Activated T-helper 2 cell treated with anti-CD3 and anti-CD28 coated beads, Interferon-gamma antibody, Interleukin-2, Interleukin-4, amounts not matched to agents 10 μg/mL and 5 μg/mL and 100 μg/mL, durations not matched to agents 14 hours and 24 hours and 36 hours (primary cell): ENCODE measurements at regions not wholly inside any gene's neighbourhood (a gene's known extent, or its start where the extent isn't known, plus 50 kb on each side); places are given as distances from the start of the nearest gene placed in this dataset.
"Not testable (repeated sequence)": the region's sequence is repeated elsewhere in the genome, so short reads cannot be mapped to it uniquely, and the experiment has no call there.

Experiments
- DNase-seq: peaks from one replicate; pipeline ENCODE4 v3.0.0; 2021; ENCODE audit warnings: low spot score
- H3K27ac Mint-ChIP-seq: one replicate; pipeline ENCODE4 v1.8.0; 2021; ENCODE audit warnings: mixed read lengths
- H3K27me3 Mint-ChIP-seq: one replicate; pipeline ENCODE4 v1.8.0; 2021; ENCODE audit warnings: low read depth, mixed read lengths
- H3K36me3 Mint-ChIP-seq: one replicate; pipeline ENCODE4 v1.8.0; 2021; ENCODE audit warnings: low read depth, mixed read lengths
- H3K4me1 Mint-ChIP-seq: one replicate; pipeline ENCODE4 v1.8.0; 2021; ENCODE audit warnings: low read depth, mixed read lengths
- H3K4me3 Mint-ChIP-seq: one replicate; pipeline ENCODE4 v1.8.0; 2021; ENCODE audit warnings: low read depth, mild to moderate bottlenecking, moderate library complexity, mixed read lengths
- H3K9me3 Mint-ChIP-seq: one replicate; pipeline ENCODE4 v1.8.0; 2021; ENCODE audit warnings: mixed read lengths
- intact Hi-C: fragments of 100-400 bp; cut with micrococcal nuclease; formaldehyde crosslinking; loops from one replicate; pipeline ENCODE4 v1.15.1; 2023

DNA sequence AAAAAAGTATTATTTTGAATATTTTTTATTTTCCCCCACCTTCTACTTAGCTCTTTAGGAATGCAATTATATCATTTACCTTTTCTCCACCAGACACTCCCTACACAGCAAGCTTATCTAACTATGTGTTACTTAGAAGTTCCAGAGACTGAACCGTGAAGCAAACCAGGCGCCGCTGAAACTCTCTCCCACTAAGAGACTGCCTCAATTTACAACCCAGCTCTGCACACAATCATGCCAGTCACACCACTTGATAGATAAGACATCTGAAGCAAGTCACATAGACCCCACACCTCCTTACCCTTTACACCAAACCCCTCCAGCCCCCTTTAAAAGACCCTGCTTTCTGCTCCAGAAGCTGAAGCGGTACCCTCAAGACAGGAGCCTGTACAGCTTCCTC is 245.5 kb downstream of the S1PR1 start:
- Mint-ChIP-seq H3K36me3 (no peaks in the 10 kb centered on the region), H3K27me3 (peaks cover 2% of the 10 kb centered on the region)

DNA sequence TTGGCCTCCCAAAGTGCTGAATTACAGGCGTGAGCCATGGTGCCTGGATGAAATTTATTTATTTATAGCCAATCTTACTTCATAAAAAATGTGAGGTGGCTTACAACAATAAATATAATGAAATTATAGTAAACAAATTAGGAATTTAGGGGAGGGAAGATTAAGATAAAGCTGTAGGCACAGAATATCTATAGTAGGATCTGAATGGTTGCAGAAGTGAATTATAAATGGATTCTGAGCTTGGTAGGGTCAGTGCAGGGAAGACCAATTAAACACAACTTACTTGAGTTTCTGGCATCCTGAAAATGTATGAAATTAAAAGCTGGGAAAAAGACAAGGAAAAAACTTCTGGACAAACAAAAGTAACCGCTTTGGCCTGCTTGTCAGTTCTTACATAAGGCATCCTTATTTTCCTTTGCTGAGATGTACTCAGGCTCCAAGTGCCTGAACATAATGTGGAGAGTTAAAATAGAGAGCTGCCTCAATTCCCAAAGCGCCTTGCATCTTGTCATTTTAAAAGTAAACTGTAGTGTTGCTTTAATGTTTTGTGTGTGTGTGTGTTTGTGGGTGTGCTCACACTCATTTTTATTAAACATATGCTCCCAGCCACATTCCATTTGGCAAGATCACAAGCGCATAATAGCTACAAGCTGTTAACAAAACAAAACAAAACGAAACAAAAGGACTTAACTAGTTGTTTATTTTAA is 247.3 kb downstream of the S1PR1 start:
- Mint-ChIP-seq H3K4me3 (no peak overlapping the region), H3K27ac (no peak overlapping the region), H3K36me3 (no peaks in the 10 kb centered on the region), H3K4me1 (no peaks in the 10 kb centered on the region), H3K9me3 (no peaks in the 10 kb centered on the region), H3K27me3 (no peaks in the 10 kb centered on the region)
- intact Hi-C loops = no loop called here
- no peak for DNase-seq

More for the DNA sequence above, 245.5 kb downstream of the S1PR1 start:
- intact Hi-C loops = no loop called here
- H3K4me1 Mint-ChIP-seq = no peaks in the 10 kb centered on the region
- DNase-seq = no peak
- no peak overlapping the region for H3K27ac Mint-ChIP-seq
- no peaks in the 10 kb centered on the region for H3K9me3 Mint-ChIP-seq
- no peak overlapping the region for H3K4me3 Mint-ChIP-seq

DNA sequence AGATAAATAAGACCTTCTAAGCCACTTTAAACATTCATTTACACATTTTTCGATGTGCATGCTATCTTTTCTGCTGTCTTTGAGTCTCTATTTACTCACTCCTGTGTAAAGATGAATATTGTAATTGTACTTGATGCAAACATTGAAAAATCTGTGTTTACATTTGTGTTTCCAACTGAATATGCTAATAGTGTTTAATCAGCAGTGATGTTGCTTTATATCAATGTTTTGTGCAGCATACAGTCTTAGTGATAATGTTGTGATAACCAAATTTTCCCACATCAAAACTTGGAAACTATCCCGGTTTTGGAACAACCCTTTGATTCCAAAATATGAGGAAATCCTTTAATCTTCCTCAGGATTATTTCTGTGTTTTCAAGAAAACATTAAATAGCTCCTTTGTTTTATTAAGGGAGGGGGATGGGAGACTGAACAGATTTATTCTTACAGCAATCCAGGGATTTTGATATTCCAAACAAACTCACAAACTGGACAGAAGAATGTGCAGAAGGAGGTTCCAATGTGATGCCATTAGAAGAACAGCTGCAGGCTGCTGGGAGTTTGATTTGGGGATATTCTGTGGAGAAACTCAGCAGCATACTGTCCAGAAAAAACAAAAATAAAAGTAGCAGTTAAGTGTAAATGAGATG is 248.0 kb downstream of the S1PR1 start:
- H3K9me3 Mint-ChIP-seq = no peaks in the 10 kb centered on the region
- H3K4me1 Mint-ChIP-seq = no peaks in the 10 kb centered on the region
- H3K27me3 Mint-ChIP-seq = no peaks in the 10 kb centered on the region
- no peaks in the 10 kb centered on the region for H3K36me3 Mint-ChIP-seq
- H3K27ac Mint-ChIP-seq = no peak overlapping the region
- no peak for DNase-seq
- intact Hi-C loops = no loop called here
- H3K4me3 Mint-ChIP-seq = no peak overlapping the region

- Mint-ChIP-seq H3K27ac (no peak overlapping the region), H3K27me3 (peaks cover 4% of the 10 kb centered on the region), H3K9me3 (no peaks in the 10 kb centered on the region), H3K4me3 (no peak overlapping the region), H3K36me3 (no peaks in the 10 kb centered on the region), H3K4me1 (no peaks in the 10 kb centered on the region)
- DNase-seq = no peak
- intact Hi-C loops = no loop called here
Measured at GRCh38 chr1:101485712-101486111, 248.9 kb downstream of the S1PR1 start.

GRCh38 chr1:101492144-101492543 is 255.3 kb downstream of the S1PR1 start:
- H3K4me1 Mint-ChIP-seq, intact Hi-C loops, DNase-seq, H3K27me3 Mint-ChIP-seq, H3K4me3 Mint-ChIP-seq, H3K27ac Mint-ChIP-seq, H3K9me3 Mint-ChIP-seq, H3K36me3 Mint-ChIP-seq: not testable (repeated sequence)

GRCh38 chr1:101493920-101494319 is 257.1 kb downstream of the S1PR1 start:
- H3K4me1 Mint-ChIP-seq, H3K27ac Mint-ChIP-seq, H3K9me3 Mint-ChIP-seq, intact Hi-C loops, H3K4me3 Mint-ChIP-seq, H3K27me3 Mint-ChIP-seq, DNase-seq, H3K36me3 Mint-ChIP-seq: not testable (repeated sequence)

DNA sequence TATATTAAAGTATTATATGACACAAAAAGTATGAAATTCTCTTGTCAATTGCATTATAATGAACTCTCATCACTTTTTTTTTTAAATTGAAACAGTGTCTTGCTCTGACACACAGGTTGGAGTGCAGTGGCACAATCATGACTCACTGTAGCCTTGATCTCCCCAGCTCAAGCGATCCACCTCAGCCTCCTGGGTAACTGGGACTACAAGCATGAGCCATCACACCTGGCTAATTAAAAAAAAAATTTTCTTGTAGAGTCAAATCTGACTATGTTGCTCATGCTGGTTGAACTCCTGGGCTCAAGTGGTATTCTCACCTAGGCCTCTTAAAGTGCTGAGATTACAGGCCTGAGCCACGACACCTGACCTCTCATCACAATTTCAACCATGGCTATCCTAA is 259.3 kb downstream of the S1PR1 start:
- intact Hi-C loops = no loop called here
- H3K27me3 Mint-ChIP-seq = peaks cover 5% of the 10 kb centered on the region
- no peak overlapping the region for H3K27ac Mint-ChIP-seq
- DNase-seq = no peak
- no peak overlapping the region for H3K4me3 Mint-ChIP-seq
- H3K9me3 Mint-ChIP-seq = no peaks in the 10 kb centered on the region
- H3K36me3 Mint-ChIP-seq = no peaks in the 10 kb centered on the region
- H3K4me1 Mint-ChIP-seq = no peaks in the 10 kb centered on the region

DNA sequence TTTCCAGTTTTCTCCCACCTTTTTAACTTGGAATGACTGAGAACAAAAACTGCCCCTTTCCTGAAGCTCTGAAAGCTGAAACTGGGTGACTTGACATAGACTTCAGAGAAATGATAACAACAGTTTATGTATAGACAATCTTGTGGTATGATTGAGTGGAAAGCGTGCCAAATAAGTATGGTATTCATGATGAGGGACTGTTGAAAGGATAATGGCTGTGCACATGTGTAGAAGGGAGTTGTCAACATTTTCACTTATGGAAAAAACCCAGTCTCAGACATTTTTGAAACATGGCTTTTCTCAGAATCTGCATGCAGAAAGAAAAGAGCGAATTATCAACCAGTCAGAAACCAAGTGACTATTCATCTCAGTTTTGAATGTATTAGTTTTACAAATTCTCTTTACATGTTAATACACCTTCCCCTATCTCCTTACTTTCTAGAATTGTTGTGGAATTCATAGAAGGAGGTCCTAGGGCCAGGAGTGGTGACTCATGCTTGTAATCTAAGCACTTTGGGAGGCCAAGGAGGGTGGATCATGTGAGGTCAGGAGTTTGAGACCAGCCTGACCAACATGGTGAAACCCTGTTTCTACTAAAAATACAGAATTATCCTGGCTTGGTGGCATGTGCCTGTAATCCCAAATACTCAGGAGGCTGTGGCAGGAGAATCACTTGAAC is 261.2 kb downstream of the S1PR1 start:
- no peak for DNase-seq
- intact Hi-C loops = no loop called here
- H3K36me3 Mint-ChIP-seq = no peaks in the 10 kb centered on the region
- no peak overlapping the region for H3K27ac Mint-ChIP-seq
- H3K4me3 Mint-ChIP-seq = no peak overlapping the region
- H3K9me3 Mint-ChIP-seq = no peaks in the 10 kb centered on the region
- H3K27me3 Mint-ChIP-seq = peaks cover 4% of the 10 kb centered on the region
- no peaks in the 10 kb centered on the region for H3K4me1 Mint-ChIP-seq

GRCh38 chr1:101504106-101504505 is 267.3 kb downstream of the S1PR1 start:
- H3K36me3 Mint-ChIP-seq, H3K27me3 Mint-ChIP-seq, H3K4me1 Mint-ChIP-seq, H3K4me3 Mint-ChIP-seq, H3K9me3 Mint-ChIP-seq, H3K27ac Mint-ChIP-seq, intact Hi-C loops, DNase-seq: not testable (repeated sequence)

DNA sequence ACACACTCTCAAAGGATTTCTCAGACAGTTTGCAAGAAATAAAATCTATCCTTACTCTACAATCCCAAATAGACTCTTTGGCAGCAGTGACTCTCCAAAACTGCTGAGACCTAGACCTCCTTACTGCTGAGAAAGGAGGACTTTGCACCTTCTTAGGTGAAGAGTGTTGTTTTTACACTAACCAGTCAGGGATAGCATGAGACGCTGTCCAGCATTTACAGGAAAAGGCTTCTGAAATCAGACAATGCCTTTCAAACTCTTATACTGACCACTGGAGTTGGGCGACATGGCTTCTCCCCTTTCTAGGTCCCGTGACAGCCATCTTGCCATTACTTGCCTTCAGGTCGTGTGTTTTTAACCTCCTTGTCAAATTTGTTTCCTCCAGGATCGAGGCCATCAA is 268.4 kb downstream of the S1PR1 start:
- intact Hi-C loops, H3K4me3 Mint-ChIP-seq, H3K9me3 Mint-ChIP-seq, DNase-seq, H3K27me3 Mint-ChIP-seq, H3K36me3 Mint-ChIP-seq, H3K27ac Mint-ChIP-seq, H3K4me1 Mint-ChIP-seq: not testable (repeated sequence)

DNA sequence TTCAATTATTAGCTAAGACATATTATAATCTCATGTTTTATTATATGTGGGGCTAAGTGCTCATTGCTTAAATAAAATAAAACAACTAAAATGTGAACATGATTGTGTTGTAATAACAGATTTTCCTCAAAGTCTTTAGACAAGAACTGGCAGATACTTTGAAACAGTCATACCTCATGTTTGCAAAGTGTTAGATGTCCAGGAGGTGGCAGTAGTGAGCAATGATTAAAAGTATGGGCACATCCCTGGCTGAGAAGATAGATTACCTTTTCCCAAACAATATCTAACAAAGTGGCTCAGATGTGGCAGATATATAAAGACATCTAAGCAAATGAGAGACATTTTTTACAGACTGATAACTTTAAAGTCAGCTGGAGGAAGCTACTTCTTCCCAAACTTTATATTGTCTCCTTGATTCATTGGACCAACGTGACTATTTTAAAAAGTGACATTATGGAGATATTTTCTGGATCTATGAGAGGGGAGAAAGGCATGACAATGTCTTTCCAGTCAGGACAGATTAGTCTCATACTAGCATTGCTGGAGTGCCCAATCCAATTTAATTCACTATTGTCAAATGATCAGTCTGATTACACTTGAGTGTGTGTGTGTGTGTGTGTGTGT is 269.8 kb downstream of the S1PR1 start:
- H3K36me3 Mint-ChIP-seq = no peaks in the 10 kb centered on the region
- no peak for DNase-seq
- H3K27ac Mint-ChIP-seq = no peak overlapping the region
- no peaks in the 10 kb centered on the region for H3K9me3 Mint-ChIP-seq
- no peak overlapping the region for H3K4me3 Mint-ChIP-seq
- peaks cover 12% of the 10 kb centered on the region for H3K27me3 Mint-ChIP-seq
- H3K4me1 Mint-ChIP-seq = no peaks in the 10 kb centered on the region
- intact Hi-C loops = no loop called here

DNA sequence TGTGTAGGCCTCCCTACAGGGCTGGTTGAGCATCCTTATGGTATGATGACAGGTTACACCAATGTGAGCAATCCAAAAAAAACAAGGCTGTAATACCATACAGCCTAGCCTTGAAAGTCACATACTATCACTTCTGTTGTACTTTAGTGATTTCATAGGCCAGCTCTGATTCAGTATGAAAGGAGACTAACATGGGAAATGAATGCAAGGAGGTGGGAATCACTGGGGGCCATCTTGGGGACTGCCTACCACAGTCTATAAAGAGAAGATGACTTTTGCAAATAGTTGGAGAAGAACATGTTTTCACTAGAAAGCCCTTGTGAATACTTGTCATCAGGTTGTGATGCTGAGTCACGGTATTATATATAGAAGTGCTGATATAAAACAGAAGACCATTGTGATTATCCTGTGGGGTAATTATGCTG is 270.7 kb downstream of the S1PR1 start:
- peaks cover 12% of the 10 kb centered on the region for H3K27me3 Mint-ChIP-seq
- no peak for DNase-seq
- intact Hi-C loops = no loop called here
- H3K36me3 Mint-ChIP-seq = no peaks in the 10 kb centered on the region
- H3K4me3 Mint-ChIP-seq = no peak overlapping the region
- no peaks in the 10 kb centered on the region for H3K9me3 Mint-ChIP-seq
- H3K4me1 Mint-ChIP-seq = no peaks in the 10 kb centered on the region
- no peak overlapping the region for H3K27ac Mint-ChIP-seq

GRCh38 chr1:101508913-101509312 is 272.1 kb downstream of the S1PR1 start:
- H3K27me3 Mint-ChIP-seq = peaks cover 11% of the 10 kb centered on the region
- no peak for DNase-seq
- intact Hi-C loops = no loop called here
- H3K36me3 Mint-ChIP-seq = no peaks in the 10 kb centered on the region
- no peaks in the 10 kb centered on the region for H3K9me3 Mint-ChIP-seq
- H3K27ac Mint-ChIP-seq = no peak overlapping the region
- H3K4me1 Mint-ChIP-seq = no peaks in the 10 kb centered on the region
- no peak overlapping the region for H3K4me3 Mint-ChIP-seq
